ENCODE measurements at regions not wholly inside any gene's neighbourhood (a gene's known extent, or its start where the extent isn't known, plus 50 kb on each side); places are given as distances from the start of the nearest gene placed in this dataset.

GRCh38 chrX:96563646-96564045 lies 121.0 kb upstream of the DIAPH2 start:
- TF ChIP-seq, protein P1, sequence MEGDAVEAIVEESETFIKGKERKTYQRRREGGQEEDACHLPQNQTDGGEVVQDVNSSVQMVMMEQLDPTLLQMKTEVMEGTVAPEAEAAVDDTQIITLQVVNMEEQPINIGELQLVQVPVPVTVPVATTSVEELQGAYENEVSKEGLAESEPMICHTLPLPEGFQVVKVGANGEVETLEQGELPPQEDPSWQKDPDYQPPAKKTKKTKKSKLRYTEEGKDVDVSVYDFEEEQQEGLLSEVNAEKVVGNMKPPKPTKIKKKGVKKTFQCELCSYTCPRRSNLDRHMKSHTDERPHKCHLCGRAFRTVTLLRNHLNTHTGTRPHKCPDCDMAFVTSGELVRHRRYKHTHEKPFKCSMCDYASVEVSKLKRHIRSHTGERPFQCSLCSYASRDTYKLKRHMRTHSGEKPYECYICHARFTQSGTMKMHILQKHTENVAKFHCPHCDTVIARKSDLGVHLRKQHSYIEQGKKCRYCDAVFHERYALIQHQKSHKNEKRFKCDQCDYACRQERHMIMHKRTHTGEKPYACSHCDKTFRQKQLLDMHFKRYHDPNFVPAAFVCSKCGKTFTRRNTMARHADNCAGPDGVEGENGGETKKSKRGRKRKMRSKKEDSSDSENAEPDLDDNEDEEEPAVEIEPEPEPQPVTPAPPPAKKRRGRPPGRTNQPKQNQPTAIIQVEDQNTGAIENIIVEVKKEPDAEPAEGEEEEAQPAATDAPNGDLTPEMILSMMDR (IDR thresholded peaks at IDR 0.05) = no peak
- TF ChIP-seq POLR2A (IDR thresholded peaks at IDR 0.05; ENCODE audit: low read depth) (no peak), POLR2AphosphoS5 (IDR thresholded peaks at IDR 0.05) (peak in 1 of 2 donors; percentile 45), EP300 (IDR thresholded peaks at IDR 0.05) (no peak)

Data from esophagus muscularis mucosa (tissue), 4 donors.